GM12891 (cell line): ENCODE measurements at regions not wholly inside any gene's neighbourhood (a gene's known extent, or its start where the extent isn't known, plus 50 kb on each side); places are given as distances from the start of the nearest gene placed in this dataset.

Experiments
- POLR2AphosphoS5 ChIP-seq: IDR thresholded peaks from 2 replicates; pipeline ENCODE4 v1.6.1; 2011; ENCODE audit warnings: low read depth, low read length, control low read depth
- TAF1 ChIP-seq: IDR thresholded peaks from 2 replicates; pipeline ENCODE4 v1.6.1; 2011; ENCODE audit warnings: low read depth, low read length, control low read depth

DNA sequence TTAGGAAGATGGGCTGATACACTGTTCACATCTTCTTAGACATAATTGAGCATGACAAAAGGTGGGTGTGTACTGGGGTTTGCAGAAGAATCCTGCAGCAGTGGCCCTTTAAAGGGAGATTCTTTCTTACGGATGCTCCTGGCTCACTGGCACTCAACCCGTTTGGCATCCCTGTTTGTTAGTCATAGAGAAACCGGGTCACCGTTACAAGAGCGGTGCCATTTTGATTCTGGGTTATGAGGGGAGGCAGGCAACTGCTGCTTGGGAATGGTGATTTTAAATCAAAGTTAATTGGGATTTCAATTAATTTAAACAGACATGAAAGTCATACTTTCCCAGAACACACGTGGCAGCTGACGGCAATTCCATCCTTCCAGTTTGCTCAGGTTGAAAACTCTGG lies 245.8 kb downstream of the AACS start:
- TF ChIP-seq POLR2AphosphoS5 (no peak), TAF1 (no peak)
